ENCODE measurements at regions not wholly inside any gene's neighbourhood (a gene's known extent, or its start where the extent isn't known, plus 50 kb on each side); places are given as distances from the start of the nearest gene placed in this dataset.

- no peak for DNase-seq (ENCODE audit: low read depth)
- Histone ChIP-seq H3K4me3 (ENCODE audit: low read depth, low read length) (no peak overlapping the region), H3K27me3 (ENCODE audit: control insufficient read depth, insufficient read depth, low read length) (no peaks in the 10 kb centered on the region), H3K36me3 (ENCODE audit: control insufficient read depth, insufficient read depth, low read length) (no peaks in the 10 kb centered on the region)
- POLR2A ChIA-PET: no interaction called here
- CTCF ChIA-PET: no interaction called here
- no peak for TF ChIP-seq CTCF (IDR thresholded peaks at IDR 0.05; ENCODE audit: insufficient read depth, low read depth, low read length)
Observed at GRCh38 chr6:125552819-125553218, 196.6 kb upstream of the HEY2 start.

- TF ChIP-seq CTCF (IDR thresholded peaks at IDR 0.05; ENCODE audit: insufficient read depth, low read depth, low read length): no peak
- POLR2A ChIA-PET: no interaction called here
- H3K4me3 ChIP-seq (ENCODE audit: low read depth, low read length): no peak overlapping the region
- CTCF ChIA-PET: no interaction called here
- H3K27me3 ChIP-seq (ENCODE audit: control insufficient read depth, insufficient read depth, low read length): no peaks in the 10 kb centered on the region
- no peak for DNase-seq (ENCODE audit: low read depth)
- H3K36me3 ChIP-seq (ENCODE audit: control insufficient read depth, insufficient read depth, low read length): no peaks in the 10 kb centered on the region
Observed at GRCh38 chr6:125554456-125554855, 195.0 kb upstream of the HEY2 start.

GRCh38 chr6:125558241-125558843, 191.1 kb upstream of the HEY2 start:
- no peak for DNase-seq (ENCODE audit: low read depth)
- Histone ChIP-seq H3K4me3 (ENCODE audit: low read depth, low read length) (no peak overlapping the region), H3K27me3 (ENCODE audit: control insufficient read depth, insufficient read depth, low read length) (no peaks in the 10 kb centered on the region), H3K36me3 (ENCODE audit: control insufficient read depth, insufficient read depth, low read length) (no peaks in the 10 kb centered on the region)
- ChIA-PET CTCF (interaction anchor here (1.1 kb wide), 1 partner anchor 12 kb away, joined by 3 read pairs; no protein-coding TSS in a partner anchor), POLR2A (no interaction called here)
- TF ChIP-seq CTCF (IDR thresholded peaks at IDR 0.05; ENCODE audit: insufficient read depth, low read depth, low read length): no peak

- CTCF ChIA-PET: interaction anchor here (1.1 kb wide), 1 partner anchor 13 kb away, joined by 3 read pairs; no protein-coding TSS in a partner anchor
- DNase-seq (ENCODE audit: low read depth): no peak
- no peak for TF ChIP-seq CTCF (IDR thresholded peaks at IDR 0.05; ENCODE audit: insufficient read depth, low read depth, low read length)
- Histone ChIP-seq H3K27me3 (ENCODE audit: control insufficient read depth, insufficient read depth, low read length) (no peaks in the 10 kb centered on the region), H3K36me3 (ENCODE audit: control insufficient read depth, insufficient read depth, low read length) (no peaks in the 10 kb centered on the region), H3K4me3 (ENCODE audit: low read depth, low read length) (no peak overlapping the region)
- POLR2A ChIA-PET: no interaction called here
Observed at GRCh38 chr6:125558907-125559306, 190.5 kb upstream of the HEY2 start.

GRCh38 chr6:125562156-125562555, 187.3 kb upstream of the HEY2 start:
- CTCF ChIA-PET: no interaction called here

More at GRCh38 chr6:125562156-125562555, 187.3 kb upstream of the HEY2 start:
- no peak for TF ChIP-seq CTCF (IDR thresholded peaks at IDR 0.05; ENCODE audit: insufficient read depth, low read depth, low read length)
- no peak overlapping the region for H3K4me3 ChIP-seq (ENCODE audit: low read depth, low read length)
- H3K27me3 ChIP-seq (ENCODE audit: control insufficient read depth, insufficient read depth, low read length): no peaks in the 10 kb centered on the region
- POLR2A ChIA-PET: no interaction called here
- H3K36me3 ChIP-seq (ENCODE audit: control insufficient read depth, insufficient read depth, low read length): no peaks in the 10 kb centered on the region
- no peak for DNase-seq (ENCODE audit: low read depth)
